ENCODE measurements at regions not wholly inside any gene's neighbourhood (a gene's known extent, or its start where the extent isn't known, plus 50 kb on each side); places are given as distances from the start of the nearest gene placed in this dataset.

DNA sequence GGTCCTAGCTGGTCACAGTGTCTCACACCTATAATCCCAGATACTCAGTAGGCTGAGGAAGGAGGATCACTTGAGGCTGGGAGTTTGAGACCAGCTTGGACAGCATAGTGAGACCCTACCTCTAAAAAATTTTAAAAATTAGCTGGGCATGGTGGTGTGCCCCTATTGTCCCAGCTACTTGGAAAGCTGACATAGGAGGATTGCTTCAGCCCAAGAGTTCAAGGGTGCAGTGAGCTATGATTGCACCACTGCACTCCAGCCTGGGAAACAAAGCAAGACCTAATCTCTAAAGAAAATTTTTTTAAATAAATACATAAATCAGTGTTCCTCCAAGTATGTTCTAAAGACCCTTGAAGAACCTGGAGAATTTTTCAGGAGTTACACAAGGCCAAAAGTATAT lies 50.6 kb upstream of the GNAO1 start:
- intact Hi-C loops (cut with micrococcal nuclease) = no loop called here

DNA sequence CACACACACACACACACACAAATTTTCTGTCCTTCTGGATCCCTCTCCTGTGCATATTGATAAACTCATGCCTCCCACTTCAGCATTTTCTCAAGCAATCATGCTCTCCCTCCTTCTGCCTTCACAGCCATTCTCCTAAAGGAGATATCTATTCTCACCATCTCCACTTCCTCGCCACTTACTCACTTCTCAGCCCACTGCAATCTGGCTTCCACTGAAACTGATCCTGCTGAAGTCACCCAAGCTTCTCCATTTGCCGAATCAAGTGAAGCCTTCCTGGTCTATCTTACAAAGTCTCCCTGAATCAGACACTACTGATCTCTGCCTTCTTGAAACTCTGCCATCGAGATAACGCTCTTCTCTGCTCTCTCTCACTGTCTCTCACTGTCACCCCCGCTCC lies 54.0 kb upstream of the GNAO1 start:
- intact Hi-C loops (cut with micrococcal nuclease) = no loop called here

DNA sequence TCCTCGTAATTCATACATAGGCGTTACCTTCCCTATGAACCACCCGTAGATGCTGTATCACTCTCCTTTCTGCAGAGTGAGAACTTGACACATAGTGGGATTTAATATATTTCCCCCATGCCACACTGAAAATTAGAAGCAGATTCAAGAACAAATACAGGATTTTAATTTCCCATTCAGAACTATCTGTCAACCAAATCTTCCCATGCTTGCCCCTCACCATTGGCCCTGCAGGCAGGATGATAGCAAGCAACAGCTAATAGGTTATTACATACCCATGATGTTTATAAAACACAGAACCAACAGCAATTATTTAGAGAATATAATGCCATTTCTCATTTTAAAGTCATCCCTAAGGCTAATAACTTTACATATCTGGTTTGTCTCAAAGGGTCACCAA lies 55.0 kb upstream of the GNAO1 start:
- intact Hi-C loops (cut with micrococcal nuclease) = no loop called here

DNA sequence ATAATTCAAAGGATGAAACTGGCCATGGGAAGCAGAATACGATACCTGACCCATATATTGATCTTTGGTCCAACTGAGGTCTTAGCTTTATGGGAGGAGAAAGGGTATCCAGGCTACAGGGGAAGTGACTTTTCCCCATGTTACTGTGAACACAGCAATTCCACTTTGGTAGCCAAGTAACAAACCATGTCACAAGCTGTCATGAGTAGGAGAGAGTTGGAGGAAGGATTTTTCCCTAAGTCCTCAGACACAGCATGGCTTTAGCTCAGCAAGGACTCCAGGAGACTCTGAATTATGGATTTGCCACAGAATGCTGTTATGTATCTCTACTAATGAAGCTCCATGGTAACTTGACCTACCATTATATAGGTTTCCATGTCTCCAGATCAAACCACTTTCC lies 56.5 kb upstream of the GNAO1 start:
- intact Hi-C loops (cut with micrococcal nuclease) = no loop called here

DNA sequence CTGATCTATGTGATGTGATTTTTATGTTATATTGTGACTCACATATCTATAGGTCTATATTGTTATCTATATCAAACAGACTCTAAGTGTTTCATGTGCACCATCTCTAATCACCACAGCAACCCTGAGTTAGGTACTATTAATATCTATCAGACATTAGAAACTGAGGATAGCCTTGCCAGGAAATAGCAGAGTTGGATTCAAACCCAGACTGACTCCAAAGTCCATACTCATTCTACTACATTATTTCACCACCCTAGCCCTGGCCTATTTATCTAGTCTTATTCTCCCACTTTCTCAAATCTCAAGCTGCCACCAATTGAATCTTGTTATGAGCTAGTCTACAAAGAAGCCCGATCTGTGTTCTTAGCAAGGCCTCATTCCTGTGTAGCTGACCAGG lies 65.4 kb upstream of the GNAO1 start:
- intact Hi-C loops (cut with micrococcal nuclease) = loop anchor here (10.0 kb wide), 1 partner anchor 189 kb away; no protein-coding TSS in a partner anchor

DNA sequence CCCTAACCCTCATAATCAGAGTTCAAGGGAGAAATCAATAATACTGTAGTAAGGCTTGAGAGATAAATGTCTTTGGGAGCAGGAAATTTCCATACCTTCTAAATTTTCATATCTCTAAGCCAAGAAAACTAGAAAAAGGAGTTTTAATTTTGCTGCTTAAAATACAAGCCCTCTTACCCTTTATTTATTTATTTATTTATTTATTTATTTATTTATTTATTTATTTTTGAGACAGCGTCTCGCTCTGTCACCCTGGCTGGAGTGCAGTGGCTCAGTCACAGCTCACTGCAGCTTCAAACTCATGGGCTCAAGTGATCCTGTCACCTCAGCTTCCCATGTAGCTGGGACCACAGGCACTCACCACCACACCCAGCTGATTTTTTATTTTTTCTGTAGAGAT lies 69.0 kb upstream of the GNAO1 start:
- intact Hi-C loops (cut with micrococcal nuclease) = loop anchor here (10.0 kb wide), 1 partner anchor 193 kb away; no protein-coding TSS in a partner anchor

DNA sequence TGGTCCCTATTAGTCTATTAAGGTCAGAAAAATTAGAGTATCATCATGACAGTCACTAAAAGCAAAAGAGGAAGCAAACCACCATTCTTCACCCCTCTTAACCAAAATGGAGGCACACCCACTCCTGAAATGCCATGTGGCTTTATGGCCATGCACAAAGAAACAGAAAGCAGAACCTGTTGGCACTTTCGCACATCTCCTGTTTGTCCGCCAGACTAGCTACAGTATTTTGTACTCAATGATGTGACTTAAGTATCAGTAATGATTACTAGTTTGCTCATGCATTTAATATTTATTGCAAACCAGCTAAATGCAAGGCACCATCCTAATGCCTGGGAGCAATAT lies 70.2 kb upstream of the GNAO1 start:
- intact Hi-C loops (cut with micrococcal nuclease) = loop anchor here (10.0 kb wide), 1 partner anchor 194 kb away; no protein-coding TSS in a partner anchor

DNA sequence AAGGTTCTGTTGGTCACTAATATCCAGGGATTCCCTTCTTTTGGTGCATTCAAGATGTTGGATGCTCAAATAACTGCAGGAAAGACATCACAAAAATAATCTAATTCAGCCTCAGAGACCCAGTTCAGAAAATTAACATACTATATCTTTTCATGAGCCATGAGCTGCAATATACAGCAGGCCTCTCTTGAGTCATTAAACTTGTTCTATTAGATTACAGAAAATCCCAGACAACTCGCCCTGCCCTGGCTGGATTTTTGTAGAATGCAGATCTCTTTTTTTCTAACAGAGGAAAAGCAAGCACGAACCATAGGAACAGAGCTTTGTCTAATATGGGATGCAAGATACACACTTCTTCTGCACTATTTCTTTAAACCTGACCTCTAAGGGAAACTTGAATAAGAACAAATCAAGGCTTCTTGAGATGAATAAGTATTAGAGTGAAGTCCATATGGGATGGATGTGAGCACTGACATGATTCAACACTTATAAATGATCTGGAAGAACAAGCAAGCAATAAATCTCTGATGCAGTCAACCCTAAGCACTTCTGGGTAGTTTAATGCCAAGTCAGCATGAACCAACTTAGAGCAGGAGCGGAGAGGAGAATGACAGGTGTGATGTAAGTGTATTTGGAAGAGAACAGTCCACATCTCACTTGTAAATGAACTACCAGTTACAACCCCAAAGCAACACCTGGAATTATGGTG lies 70.7 kb upstream of the GNAO1 start:
- intact Hi-C loops (cut with micrococcal nuclease) = loop anchor here (10.0 kb wide), 1 partner anchor 194 kb away; no protein-coding TSS in a partner anchor

DNA sequence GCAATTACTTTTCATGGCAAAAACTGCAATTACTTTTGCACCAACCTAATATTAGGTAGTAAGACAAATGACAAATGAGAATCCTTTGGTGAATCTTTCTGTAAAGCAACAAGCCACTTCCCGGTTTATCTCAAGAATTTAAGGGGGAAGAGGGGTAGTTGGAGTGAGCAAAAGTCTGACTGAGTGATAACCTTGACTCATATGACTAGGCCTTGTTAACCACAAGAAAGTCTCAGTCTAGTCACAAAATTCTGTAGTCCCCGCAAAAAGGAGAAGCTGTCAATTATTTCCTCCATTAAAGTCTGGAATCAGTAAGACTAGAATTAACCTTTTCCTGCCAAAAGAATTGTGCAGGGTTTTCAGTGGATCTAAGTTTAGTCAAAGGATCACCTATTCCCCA lies 72.2 kb upstream of the GNAO1 start:
- intact Hi-C loops (cut with micrococcal nuclease) = no loop called here

DNA sequence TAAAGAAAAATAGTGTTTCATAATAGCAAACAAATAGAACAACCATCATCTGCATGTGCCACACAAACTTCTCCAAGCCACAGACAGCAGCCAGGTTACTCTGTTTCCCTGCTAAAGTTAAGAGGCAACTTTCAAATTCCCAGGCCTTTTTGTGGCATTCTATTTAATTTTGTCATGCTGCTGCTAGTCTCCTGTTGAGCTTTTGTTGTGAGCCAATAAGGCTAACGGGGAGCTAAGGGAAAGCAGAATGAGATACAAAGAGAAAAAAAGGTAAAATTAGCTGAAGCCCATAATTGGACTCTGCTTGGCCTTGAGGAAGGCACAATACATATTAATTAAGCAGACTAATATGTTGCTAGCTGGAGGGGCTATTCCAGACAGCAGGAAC lies 74.7 kb upstream of the GNAO1 start:
- intact Hi-C loops (cut with micrococcal nuclease) = no loop called here

DNA sequence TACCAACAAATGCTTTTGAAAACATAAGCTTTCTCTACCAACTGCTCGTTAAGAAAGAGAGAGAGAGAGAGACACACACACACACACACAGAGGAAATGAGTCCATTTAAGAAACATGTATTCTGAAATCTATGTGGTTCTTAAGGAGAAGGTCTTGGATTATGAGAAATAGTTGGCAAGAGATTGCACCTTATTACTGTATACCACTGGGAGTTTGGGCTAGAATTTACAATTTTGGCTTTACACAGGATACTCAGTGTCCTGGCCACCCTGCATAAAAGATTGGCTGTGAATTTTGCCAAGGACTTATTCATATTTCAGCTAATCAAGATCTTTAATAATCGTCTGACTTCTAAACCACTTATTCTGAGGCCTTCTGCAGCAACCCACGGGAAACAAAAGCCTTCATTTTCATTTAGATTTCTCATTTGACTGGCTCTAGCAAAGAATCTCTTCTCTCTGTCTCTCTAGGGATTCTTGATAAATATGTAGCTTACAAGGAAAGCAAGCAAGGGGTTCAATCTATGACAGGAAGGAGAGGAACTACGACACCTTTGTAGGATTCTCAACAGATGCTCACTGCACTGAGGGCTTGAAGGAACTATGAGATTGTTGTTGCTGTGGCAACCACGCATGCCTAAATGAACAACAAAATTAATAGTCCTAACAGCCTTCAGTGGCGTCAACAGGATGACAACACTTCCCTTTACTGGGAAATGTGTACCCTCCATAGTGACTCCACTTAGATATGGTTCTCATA lies 75.3 kb upstream of the GNAO1 start:
- intact Hi-C loops (cut with micrococcal nuclease) = no loop called here

DNA sequence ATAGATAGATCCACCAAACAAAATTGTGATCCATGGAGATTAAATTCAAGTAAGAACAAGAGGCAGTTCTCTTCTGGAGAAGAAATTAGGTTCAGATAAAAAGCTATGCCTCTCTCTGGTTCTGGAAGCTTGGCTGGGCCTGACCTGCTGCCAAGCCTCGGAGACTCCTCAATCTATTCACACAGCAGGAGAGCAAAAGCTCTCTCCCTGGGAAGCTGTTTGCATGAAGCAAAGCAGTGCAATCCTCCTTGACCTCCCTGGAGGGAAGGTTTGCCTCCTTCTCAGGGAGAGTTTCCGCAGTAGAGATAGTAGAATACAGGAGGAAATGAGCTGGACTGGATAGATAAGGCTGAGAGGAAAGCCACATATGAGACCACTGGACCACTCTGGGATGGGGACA lies 78.1 kb upstream of the GNAO1 start:
- intact Hi-C loops (cut with micrococcal nuclease) = no loop called here

DNA sequence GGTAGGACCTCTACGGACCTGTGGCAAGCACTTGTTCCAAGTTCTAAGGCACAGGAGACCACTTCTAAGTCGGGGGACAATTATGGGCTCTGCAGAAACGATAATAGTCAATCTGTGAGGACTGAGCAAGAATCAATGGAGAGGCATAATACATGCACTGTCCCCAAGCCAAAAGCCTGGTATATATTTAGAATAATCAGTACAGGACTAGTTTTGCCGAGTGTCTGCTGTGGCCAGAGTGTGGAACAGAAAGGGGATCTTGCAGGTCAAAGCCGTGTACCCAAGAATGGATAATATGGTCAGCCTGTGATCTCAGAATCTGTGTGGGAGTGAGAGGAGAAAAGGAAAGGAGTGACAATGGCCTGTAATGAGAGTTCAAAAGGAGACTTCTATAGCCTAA lies 80.2 kb upstream of the GNAO1 start:
- intact Hi-C loops (cut with micrococcal nuclease) = no loop called here

DNA sequence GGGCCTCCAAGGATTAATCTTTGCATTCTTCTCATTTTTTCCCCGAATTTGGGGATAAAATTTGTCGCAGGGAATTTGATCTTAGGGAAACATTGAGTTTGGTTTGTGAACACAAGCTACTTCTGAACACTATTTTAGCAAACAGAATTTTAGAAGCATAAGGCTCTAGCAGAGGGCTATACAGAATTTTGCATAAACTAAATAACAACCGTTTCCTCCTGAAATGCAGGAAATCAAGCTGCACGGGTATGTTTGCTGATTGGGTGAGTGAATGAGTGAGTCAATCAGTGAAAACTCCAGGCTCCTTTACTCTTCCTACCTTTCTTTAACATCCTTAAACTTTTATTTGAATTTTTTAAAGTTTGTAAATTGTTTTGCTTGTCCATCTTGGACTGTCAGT lies 81.3 kb upstream of the GNAO1 start:
- intact Hi-C loops (cut with micrococcal nuclease) = no loop called here

DNA sequence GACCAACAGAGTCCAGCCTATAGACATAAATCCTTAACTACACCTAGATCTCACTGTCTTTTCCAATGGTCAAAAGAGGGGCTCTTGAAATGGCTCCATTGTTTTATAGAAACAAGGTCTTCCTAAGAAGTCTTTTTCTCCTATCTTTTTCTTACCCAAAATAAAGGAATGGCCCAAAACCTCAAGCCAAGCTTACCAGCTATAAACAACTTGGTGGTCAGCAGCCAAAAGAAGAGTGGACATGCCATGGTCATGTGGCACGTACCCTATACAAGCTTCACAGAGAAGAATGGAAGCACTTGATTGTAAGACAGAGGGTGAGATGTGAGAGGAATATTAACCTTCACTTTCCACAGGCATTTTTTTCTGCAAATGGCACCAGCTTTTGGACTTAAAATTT lies 82.1 kb upstream of the GNAO1 start:
- intact Hi-C loops (cut with micrococcal nuclease) = no loop called here

DNA sequence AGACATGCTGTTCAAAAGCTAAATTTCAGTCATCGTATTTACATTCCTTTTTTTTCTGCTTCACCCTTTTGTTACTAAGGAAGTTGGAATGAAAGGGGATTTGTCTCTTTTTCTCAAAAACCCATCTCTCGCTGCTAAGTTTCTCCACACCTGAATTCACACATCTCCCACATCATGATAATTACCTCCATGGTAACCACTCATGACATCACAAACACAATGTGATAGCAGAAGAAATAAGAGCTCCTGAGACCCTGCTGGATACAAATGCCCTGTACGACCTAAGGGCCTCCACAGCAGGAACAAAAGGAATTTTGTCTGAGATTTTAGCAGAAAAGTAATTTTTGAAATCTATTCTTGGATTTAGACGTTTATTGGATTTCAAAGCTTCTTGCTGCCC lies 82.6 kb upstream of the GNAO1 start:
- intact Hi-C loops (cut with micrococcal nuclease) = no loop called here

DNA sequence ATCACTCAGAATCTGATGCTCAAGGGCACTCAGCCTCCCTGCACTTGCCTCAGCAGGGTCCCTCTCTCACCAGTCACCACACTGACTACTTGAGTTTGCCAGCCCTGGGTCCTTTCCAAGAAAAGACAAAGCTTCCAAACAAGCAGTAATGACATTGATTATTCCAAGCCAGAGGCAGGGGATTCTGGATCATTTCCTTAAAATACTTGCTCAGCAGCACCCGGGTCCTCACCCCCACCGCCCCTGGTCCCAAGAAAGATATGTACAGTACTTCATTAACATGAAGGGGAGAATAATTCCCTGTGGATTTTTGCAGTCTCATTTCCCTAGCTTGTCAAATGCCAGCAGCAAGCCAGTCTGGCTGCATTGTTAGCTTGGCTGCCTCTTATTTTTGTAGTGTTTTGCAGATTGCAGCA lies 83.2 kb upstream of the GNAO1 start:
- intact Hi-C loops (cut with micrococcal nuclease) = no loop called here

DNA sequence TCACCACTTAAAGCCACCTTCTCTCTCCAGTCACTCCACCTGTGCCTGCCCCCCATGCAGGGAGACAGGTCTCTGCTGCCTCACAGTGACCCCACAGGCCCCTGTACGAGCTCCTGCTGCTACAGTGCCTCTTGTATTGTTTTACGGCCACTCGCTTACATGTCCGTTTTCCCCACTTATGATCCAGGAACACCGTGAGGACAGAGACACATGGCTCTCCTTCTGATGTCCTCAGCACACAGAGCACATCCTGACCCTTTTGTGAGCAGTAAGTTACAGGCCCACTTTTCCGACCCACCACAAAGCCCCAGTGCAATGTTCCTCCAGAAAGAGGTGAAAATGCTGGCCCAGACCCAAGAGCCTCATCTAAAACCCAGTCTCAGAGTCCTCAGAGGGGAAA lies 84.8 kb upstream of the GNAO1 start:
- intact Hi-C loops (cut with micrococcal nuclease) = no loop called here

DNA sequence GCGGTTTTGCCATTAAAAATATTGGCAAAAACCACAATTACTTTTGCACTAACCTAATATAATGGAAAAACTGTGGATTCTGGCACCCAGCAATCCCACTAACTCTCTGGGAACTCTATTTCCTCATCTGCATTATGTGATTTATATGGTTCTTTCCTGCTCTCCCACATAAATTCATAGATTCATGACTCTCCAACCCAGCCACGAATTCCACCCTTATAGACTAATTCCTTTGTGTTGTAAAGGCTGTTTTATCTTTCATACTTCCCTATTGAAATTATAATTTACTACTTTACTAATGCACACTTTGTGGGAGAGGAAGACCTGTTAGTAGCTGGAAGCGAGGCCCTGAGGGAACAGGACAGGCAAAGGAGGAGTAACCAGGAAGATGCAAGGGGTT lies 88.4 kb upstream of the GNAO1 start:
- intact Hi-C loops (cut with micrococcal nuclease) = no loop called here

DNA sequence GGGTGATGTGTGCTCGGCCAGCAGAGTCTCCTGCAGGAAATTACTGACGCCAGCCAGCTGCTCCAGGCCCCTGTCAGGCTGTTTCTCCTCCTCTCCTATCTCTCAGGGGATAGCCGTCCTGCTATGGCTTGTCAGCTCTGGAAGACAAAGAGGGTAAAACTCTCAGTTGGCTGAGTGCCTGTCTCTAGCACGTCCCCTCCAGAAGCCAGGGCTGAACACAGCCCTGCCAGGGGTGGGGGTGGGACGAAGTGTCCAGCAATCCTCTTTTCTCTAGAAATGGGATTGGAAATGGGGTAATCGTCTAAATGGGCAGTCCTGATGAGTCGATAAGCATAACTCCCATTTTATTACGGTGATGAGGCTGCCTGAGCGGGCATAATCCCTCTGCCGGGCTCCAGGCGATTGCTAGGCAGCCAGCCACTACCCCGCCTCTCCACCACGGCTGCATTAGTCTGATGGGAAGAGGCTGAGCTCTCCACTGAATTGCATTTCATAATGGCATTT lies 89.1 kb upstream of the GNAO1 start:
- intact Hi-C loops (cut with micrococcal nuclease) = no loop called here

DNA sequence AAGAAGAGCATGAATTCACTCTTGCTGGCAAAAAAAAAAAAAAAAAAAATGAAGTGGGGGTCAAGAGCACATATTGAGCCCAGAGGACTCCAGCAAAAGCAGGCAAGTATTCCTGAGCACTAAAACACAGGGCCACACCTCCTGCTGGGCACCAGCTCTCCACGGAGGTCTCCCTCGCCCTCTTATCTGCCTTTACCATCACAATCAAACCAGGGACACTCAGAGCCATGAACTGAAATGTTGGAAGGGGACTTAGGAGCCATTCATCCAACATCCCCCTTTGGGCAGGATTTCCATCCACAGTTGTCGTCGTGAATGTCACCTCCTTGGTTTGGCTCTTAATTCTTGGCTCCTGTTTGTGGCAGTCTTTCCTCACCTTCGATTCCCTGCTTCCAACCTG lies 89.8 kb upstream of the GNAO1 start:
- intact Hi-C loops (cut with micrococcal nuclease) = no loop called here

DNA sequence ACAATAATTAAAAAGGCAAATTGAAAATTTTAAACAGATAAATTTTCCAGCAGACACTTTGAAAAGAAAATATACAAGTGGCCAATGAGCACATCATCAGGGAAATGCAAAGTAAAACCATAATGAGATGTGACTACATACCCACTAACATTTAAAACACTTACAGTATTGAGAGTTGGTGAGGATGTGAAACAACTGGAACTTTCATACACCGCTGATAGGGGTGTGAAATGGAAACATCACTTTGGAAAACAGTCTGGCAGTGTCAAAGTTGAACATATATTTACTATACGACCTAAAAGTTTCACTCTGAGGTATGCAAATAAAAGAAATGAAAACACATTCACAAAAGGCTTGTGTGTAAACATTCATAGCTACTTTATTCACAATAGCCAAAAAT lies 94.0 kb upstream of the GNAO1 start:
- intact Hi-C loops (cut with micrococcal nuclease) = no loop called here

DNA sequence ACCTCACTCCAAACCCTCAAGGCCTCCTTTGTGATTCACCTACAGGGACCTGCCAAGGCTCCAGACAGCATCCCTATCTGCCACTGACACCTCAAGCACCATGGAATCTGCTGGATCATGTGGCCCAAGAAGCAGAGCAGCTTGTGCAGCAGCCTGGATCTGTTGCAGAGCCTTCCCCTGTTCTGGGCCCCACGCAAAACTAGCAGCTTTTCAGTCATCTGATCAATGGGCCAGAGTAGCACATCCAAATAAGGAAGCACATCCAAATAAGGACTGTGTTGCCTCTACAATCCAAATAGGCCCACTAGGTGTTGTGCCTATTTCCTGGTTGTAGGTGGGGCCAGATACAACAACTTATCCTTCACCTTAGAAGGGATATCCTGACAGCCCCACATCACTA lies 97.1 kb upstream of the GNAO1 start:
- intact Hi-C loops (cut with micrococcal nuclease) = no loop called here
